IMR-90 (cell line): ENCODE measurements at regions not wholly inside any gene's neighbourhood (a gene's known extent, or its start where the extent isn't known, plus 50 kb on each side); places are given as distances from the start of the nearest gene placed in this dataset.

Experiments used
- ATAC-seq: fragments of 200-7000 bp; cut with Tn5 transposase; 2 replicates; pipeline ENCODE4 v1.9.1; 2020; ENCODE audit warnings: low read depth, mild to moderate bottlenecking, moderate library complexity
- BruUV-seq: library from RNA; stranded (reverse); fragments of 400-500 nt; replicated peaks from 2 replicates; lab custom pipeline; 2021; lab: Mats Ljungman, UMichigan
- CTCF ChIA-PET: fragments of 300-600 bp; formaldehyde crosslinking; extraction: SDS; loops from one replicate; lab custom pipeline; 2021; ENCODE audit warnings: antibody characterized with exemption; lab: Yijun Ruan, JAX
- POLR2A ChIA-PET: fragments of 300-600 bp; sonication (Branson Sonifier 250); formaldehyde crosslinking; loops from one replicate; lab custom pipeline; 2022; ENCODE audit warnings: antibody characterized with exemption; ENCODE audit not compliant: unreplicated experiment; lab: Charles Lee
- DNase-seq: peaks from one replicate; pipeline ENCODE4 v3.0.0; 2013
- H2AFZ ChIP-seq: replicated peaks from 2 replicates; pipeline ENCODE3; 2013; ENCODE audit warnings: low read length, mild to moderate bottlenecking; ENCODE audit not compliant: poor library complexity
- H2AK5ac ChIP-seq: 2 replicates; pipeline ENCODE4 v1.6.1; 2013; ENCODE audit warnings: low read depth, low read length, inconsistent platforms
- H2AK9ac ChIP-seq: replicated peaks from 2 replicates; pipeline ENCODE3; 2013; ENCODE audit warnings: mild to moderate bottlenecking, low read depth, low read length, moderate library complexity; ENCODE audit not compliant: poor library complexity
- H2BK120ac ChIP-seq: 2 replicates; pipeline ENCODE4 v1.6.1; 2013; ENCODE audit warnings: low read depth, low read length, inconsistent platforms
- H2BK15ac ChIP-seq: 3 replicates; pipeline ENCODE4 v1.6.1; 2013; ENCODE audit warnings: low read depth, low read length, inconsistent platforms
- H2BK20ac ChIP-seq: 2 replicates; pipeline ENCODE4 v1.6.1; 2013; ENCODE audit warnings: low read depth, mild to moderate bottlenecking, inconsistent platforms, low read length, moderate library complexity
- H2BK5ac ChIP-seq: 2 replicates; pipeline ENCODE4 v1.6.1; 2013; ENCODE audit warnings: mild to moderate bottlenecking, low read depth, low read length, inconsistent platforms; ENCODE audit not compliant: poor library complexity, severe bottlenecking
- H3K14ac ChIP-seq: replicated peaks from 2 replicates; pipeline ENCODE4 v1.6.1; 2013; ENCODE audit warnings: low read depth, low read length, inconsistent platforms
- H3K18ac ChIP-seq: 2 replicates; pipeline ENCODE4 v1.6.1; 2013; ENCODE audit warnings: low read depth, low read length, control low read depth
- H3K23ac ChIP-seq: 2 replicates; pipeline ENCODE4 v1.6.1; 2013; ENCODE audit warnings: low read depth, low read length, inconsistent platforms
- H3K27ac ChIP-seq: 2 replicates; pipeline ENCODE4 v1.5.1; 2013; ENCODE audit warnings: mild to moderate bottlenecking, control low read depth, low read length; ENCODE audit not compliant: insufficient read depth
- H3K27me3 ChIP-seq: 2 replicates; pipeline ENCODE4 v1.6.1; 2013; ENCODE audit warnings: low read length; ENCODE audit not compliant: control insufficient read depth, insufficient read depth
- H3K36me3 ChIP-seq: 2 replicates; pipeline ENCODE4 v1.6.1; 2013; ENCODE audit warnings: low read length, mixed read lengths; ENCODE audit not compliant: control insufficient read depth, insufficient read depth
- H3K4ac ChIP-seq: 2 replicates; pipeline ENCODE4 v1.6.1; 2013; ENCODE audit warnings: low read depth, low read length, inconsistent platforms
- H3K4me1 ChIP-seq: 2 replicates; pipeline ENCODE4 v1.6.1; 2013; ENCODE audit warnings: low read length, mixed read lengths; ENCODE audit not compliant: control insufficient read depth, insufficient read depth
- H3K4me2 ChIP-seq: 2 replicates; pipeline ENCODE4 v1.6.1; 2013; ENCODE audit warnings: low read depth, mild to moderate bottlenecking, control low read depth, low read length, moderate library complexity
- H3K4me3 ChIP-seq: 2 replicates; pipeline ENCODE4 v1.5.1; 2013; ENCODE audit warnings: low read depth, mild to moderate bottlenecking, control low read depth, low read length, moderate library complexity; ENCODE audit not compliant: insufficient read depth
- H3K56ac ChIP-seq: 2 replicates; pipeline ENCODE4 v1.6.1; 2013; ENCODE audit warnings: low read length, inconsistent platforms; ENCODE audit not compliant: insufficient read depth; ENCODE audit errors: extremely low read depth
- H3K79me1 ChIP-seq, 2 experiments: 2 replicates each; pipeline ENCODE4 v1.6.1; 2013; ENCODE audit warnings: low read length in 2 of 2, inconsistent platforms in 1 of 2, low read depth in 1 of 2
- H3K9ac ChIP-seq: 2 replicates; pipeline ENCODE4 v1.6.1; 2013; ENCODE audit warnings: low read depth, low read length, control low read depth
- H3K9me1 ChIP-seq: 2 replicates; pipeline ENCODE4 v1.6.1; 2013; ENCODE audit warnings: low read length, inconsistent platforms; ENCODE audit not compliant: insufficient read depth
- H3K9me3 ChIP-seq: 2 replicates; pipeline ENCODE4 v1.6.1; 2013; ENCODE audit warnings: low read length; ENCODE audit not compliant: control insufficient read depth, insufficient read depth
- H4K20me1 ChIP-seq: 2 replicates; pipeline ENCODE4 v1.6.1; 2013; ENCODE audit warnings: low read length, inconsistent platforms; ENCODE audit not compliant: insufficient read depth
- H4K5ac ChIP-seq: 2 replicates; pipeline ENCODE4 v1.6.1; 2013; ENCODE audit warnings: mild to moderate bottlenecking, low read depth, low read length, control low read depth
- H4K8ac ChIP-seq, 2 experiments: 2 replicates each; pipeline ENCODE4 v1.6.1; 2013; ENCODE audit warnings: low read depth in 2 of 2, low read length in 2 of 2, control low read depth in 1 of 2, inconsistent platforms in 1 of 2
- H4K91ac ChIP-seq: 2 replicates; pipeline ENCODE4 v1.6.1; 2013; ENCODE audit warnings: low read depth, low read length, inconsistent platforms; ENCODE audit not compliant: insufficient read depth
- BHLHE40 ChIP-seq: fragments of 150-350 bp; IDR thresholded peaks from 2 replicates; pipeline ENCODE4 v1.6.1; 2016; ENCODE audit warnings: mild to moderate bottlenecking, low read depth, low read length
- CEBPB ChIP-seq: IDR thresholded peaks from 2 replicates; pipeline ENCODE4 v1.6.1; 2012; ENCODE audit warnings: low read depth, low read length, improper control_type of control experiment
- CHD1 ChIP-seq: IDR thresholded peaks from 2 replicates; pipeline ENCODE4 v1.6.1; 2012; ENCODE audit warnings: low read depth, low read length, improper control_type of control experiment
- FOS ChIP-seq: fragments of 150-350 bp; IDR thresholded peaks from 2 replicates; pipeline ENCODE4 v1.6.1; 2016; ENCODE audit warnings: low read depth, low read length
- MAFK ChIP-seq: IDR thresholded peaks from 2 replicates; pipeline ENCODE4 v1.6.1; 2012; ENCODE audit warnings: low read depth, low read length, improper control_type of control experiment
- MAZ ChIP-seq: IDR thresholded peaks from 2 replicates; pipeline ENCODE4 v1.6.1; 2012; ENCODE audit warnings: low read depth, mild to moderate bottlenecking, low read length, improper control_type of control experiment, moderate library complexity, borderline replicate concordance
- MXI1 ChIP-seq: IDR thresholded peaks from 2 replicates; pipeline ENCODE4 v1.6.1; 2012; ENCODE audit warnings: low read depth, mild to moderate bottlenecking, low read length, moderate library complexity, borderline replicate concordance
- NFE2L2 ChIP-seq: fragments of 150-350 bp; IDR thresholded peaks from 2 replicates; pipeline ENCODE4 v1.6.1; 2016; ENCODE audit warnings: low read depth, mild to moderate bottlenecking, low read length
- POLR2A ChIP-seq: IDR thresholded peaks from 2 replicates; pipeline ENCODE4 v1.6.1; 2012; ENCODE audit warnings: mild to moderate bottlenecking, low read depth, low read length
- RAD21 ChIP-seq: IDR thresholded peaks from 2 replicates; pipeline ENCODE4 v1.6.1; 2012; ENCODE audit warnings: low read length, improper control_type of control experiment
- RCOR1 ChIP-seq: IDR thresholded peaks from 2 replicates; pipeline ENCODE4 v1.6.1; 2012; ENCODE audit warnings: mild to moderate bottlenecking, low read length, improper control_type of control experiment; ENCODE audit not compliant: insufficient replicate concordance
- RFX5 ChIP-seq: IDR thresholded peaks from 2 replicates; pipeline ENCODE4 v1.8.0; 2012; ENCODE audit warnings: low read depth, mild to moderate bottlenecking, low read length, moderate library complexity
- SMC3 ChIP-seq: fragments of 150-350 bp; IDR thresholded peaks from 2 replicates; pipeline ENCODE4 v1.6.1; 2016; ENCODE audit warnings: low read depth, mild to moderate bottlenecking, antibody characterized with exemption, low read length, moderate library complexity
- USF2 ChIP-seq: fragments of 150-350 bp; IDR thresholded peaks from 2 replicates; pipeline ENCODE4 v1.6.1; 2017; ENCODE audit warnings: mild to moderate bottlenecking, antibody characterized with exemption, low read length, low read depth
- WGBS, 2 experiments: methylation state at CpG; one replicate each; pipeline versions ENCODE4 v1.1.5 to v1.1.7; 2013; ENCODE audit warnings: missing lambda C conversion rate in 2 of 2; ENCODE audit not compliant: insufficient read length in 1 of 2; ENCODE audit errors: extremely low coverage in 2 of 2; 5-methylcytosine and 5-hydroxymethylcytosine counted together
- dilution Hi-C: fragments of 300-500 bp; cut with HindIII; formaldehyde crosslinking; loops from one replicate; pipeline ENCODE4 v1.14.3; 2018; ENCODE audit warnings: low sequenced_read_pairs; ENCODE audit not compliant: unreplicated experiment
- in situ Hi-C: fragments of 300-500 bp; cut with MboI; formaldehyde crosslinking; loops from 3 replicates; pipeline ENCODE4 v1.14.3; 2019; ENCODE audit warnings: low sequenced_read_pairs, inconsistent platforms, mixed read lengths
- intact Hi-C: fragments of 100-400 bp; cut with micrococcal nuclease; formaldehyde crosslinking; loops from 2 replicates; pipeline ENCODE4 v1.10.0; 2022
- TF ChIP-seq, protein P1 (sequence below): conservative IDR thresholded peaks from 2 replicates; pipeline ENCODE4 v1.5.1; 2012; ENCODE audit warnings: mild to moderate bottlenecking, low read depth, low read length, improper control_type of control experiment
- TF ChIP-seq, protein P2 (sequence below): fragments of 150-350 bp; IDR thresholded peaks from 2 replicates; pipeline ENCODE4 v1.6.1; 2016; ENCODE audit warnings: low read depth, mild to moderate bottlenecking, low read length, moderate library complexity, borderline replicate concordance

- no CpG with 5 or more reads among the region's 1 CpG for WGBS, 2 experiments
- ChIA-PET CTCF (no interaction called here), POLR2A (no interaction called here)
These were observed 66.6 kb upstream of the RAP2B start for GRCh38 chr3:153095441-153095840.

More at GRCh38 chr3:153095441-153095840, 66.6 kb upstream of the RAP2B start:
- Histone ChIP-seq H3K18ac (no peak overlapping the region), H2AK5ac (no peak overlapping the region), H3K27ac (no peak overlapping the region), H3K27me3 (no peaks in the 10 kb centered on the region), H2BK5ac (no peak overlapping the region), H2BK120ac (no peak overlapping the region), H4K8ac (no peak overlapping the region), H3K9me1 (no peaks in the 10 kb centered on the region), H4K91ac (no peak overlapping the region), H3K14ac (no peak overlapping the region), H2AFZ (no peak overlapping the region), H2BK15ac (no peak overlapping the region), H2AK9ac (no peak overlapping the region), H2BK20ac (no peak overlapping the region), H3K36me3 (no peaks in the 10 kb centered on the region), H3K4ac (no peak overlapping the region), H4K20me1 (no peaks in the 10 kb centered on the region), H3K4me3 (no peak overlapping the region), H3K56ac (no peak overlapping the region), H3K79me1 (no peaks in the 10 kb centered on the region), H3K4me2 (no peak overlapping the region), H3K23ac (no peak overlapping the region), H3K9ac (no peak overlapping the region), H3K4me1 (no peaks in the 10 kb centered on the region), H3K9me3 (no peaks in the 10 kb centered on the region), H4K5ac (no peak overlapping the region)
- intact Hi-C loops (no loop called here), dilution Hi-C loops (no loop called here), in situ Hi-C loops (no loop called here)
- DNase-seq (no peak), ATAC-seq (no peak)
- no peak for TF ChIP-seq CHD1
- TF ChIP-seq RAD21 = no peak
- no peak for TF ChIP-seq MXI1
- no peak for TF ChIP-seq SMC3
- TF ChIP-seq RFX5 = no peak
- TF ChIP-seq, protein P1, sequence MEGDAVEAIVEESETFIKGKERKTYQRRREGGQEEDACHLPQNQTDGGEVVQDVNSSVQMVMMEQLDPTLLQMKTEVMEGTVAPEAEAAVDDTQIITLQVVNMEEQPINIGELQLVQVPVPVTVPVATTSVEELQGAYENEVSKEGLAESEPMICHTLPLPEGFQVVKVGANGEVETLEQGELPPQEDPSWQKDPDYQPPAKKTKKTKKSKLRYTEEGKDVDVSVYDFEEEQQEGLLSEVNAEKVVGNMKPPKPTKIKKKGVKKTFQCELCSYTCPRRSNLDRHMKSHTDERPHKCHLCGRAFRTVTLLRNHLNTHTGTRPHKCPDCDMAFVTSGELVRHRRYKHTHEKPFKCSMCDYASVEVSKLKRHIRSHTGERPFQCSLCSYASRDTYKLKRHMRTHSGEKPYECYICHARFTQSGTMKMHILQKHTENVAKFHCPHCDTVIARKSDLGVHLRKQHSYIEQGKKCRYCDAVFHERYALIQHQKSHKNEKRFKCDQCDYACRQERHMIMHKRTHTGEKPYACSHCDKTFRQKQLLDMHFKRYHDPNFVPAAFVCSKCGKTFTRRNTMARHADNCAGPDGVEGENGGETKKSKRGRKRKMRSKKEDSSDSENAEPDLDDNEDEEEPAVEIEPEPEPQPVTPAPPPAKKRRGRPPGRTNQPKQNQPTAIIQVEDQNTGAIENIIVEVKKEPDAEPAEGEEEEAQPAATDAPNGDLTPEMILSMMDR = no peak
- no peak for TF ChIP-seq CEBPB
- no peak for TF ChIP-seq NFE2L2
- no peak for TF ChIP-seq MAZ
- no peak for TF ChIP-seq MAFK
- no peak for TF ChIP-seq POLR2A
- no peak for TF ChIP-seq BHLHE40
- TF ChIP-seq, protein P2, sequence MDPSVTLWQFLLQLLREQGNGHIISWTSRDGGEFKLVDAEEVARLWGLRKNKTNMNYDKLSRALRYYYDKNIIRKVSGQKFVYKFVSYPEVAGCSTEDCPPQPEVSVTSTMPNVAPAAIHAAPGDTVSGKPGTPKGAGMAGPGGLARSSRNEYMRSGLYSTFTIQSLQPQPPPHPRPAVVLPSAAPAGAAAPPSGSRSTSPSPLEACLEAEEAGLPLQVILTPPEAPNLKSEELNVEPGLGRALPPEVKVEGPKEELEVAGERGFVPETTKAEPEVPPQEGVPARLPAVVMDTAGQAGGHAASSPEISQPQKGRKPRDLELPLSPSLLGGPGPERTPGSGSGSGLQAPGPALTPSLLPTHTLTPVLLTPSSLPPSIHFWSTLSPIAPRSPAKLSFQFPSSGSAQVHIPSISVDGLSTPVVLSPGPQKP = no peak
- no peak for TF ChIP-seq RCOR1
- TF ChIP-seq USF2 = no peak
- no peak for TF ChIP-seq FOS
- no TSS peak for BruUV-seq
